CD8-positive, alpha-beta memory T cell (primary cell): ENCODE measurements at regions not wholly inside any gene's neighbourhood (a gene's known extent, or its start where the extent isn't known, plus 50 kb on each side); places are given as distances from the start of the nearest gene placed in this dataset.
"Not testable (repeated sequence)": the region's sequence is repeated elsewhere in the genome, so short reads cannot be mapped to it uniquely, and the experiment has no call there.

Source experiments
- CTCF ChIA-PET: fragments of 350-600 bp; sonication (Branson Sonifier 250); formaldehyde crosslinking; loops from one replicate; lab custom pipeline; 2021; ENCODE audit warnings: antibody characterized with exemption; lab: Charles Lee
- POLR2A ChIA-PET: fragments of 350-600 bp; sonication (Branson Sonifier 250); formaldehyde crosslinking; loops from one replicate; lab custom pipeline; 2021; ENCODE audit warnings: antibody characterized with exemption; lab: Charles Lee
- DNase-seq, 5 donors: peaks; one replicate each; pipeline versions ENCODE4 v3.0.0 to v3.0.0-alpha.2; 2020 to 2022; ENCODE audit warnings: mixed read lengths in 1 of 5
- H3K27ac ChIP-seq: one replicate; pipeline ENCODE4 v1.7.0; 2013; ENCODE audit warnings: low read depth, mild to moderate bottlenecking, low read length, moderate library complexity
- H3K27me3 ChIP-seq: 2 replicates; pipeline ENCODE4 v1.7.0; 2013; ENCODE audit warnings: low read length, mild to moderate bottlenecking; ENCODE audit not compliant: insufficient read depth, poor library complexity, severe bottlenecking
- H3K36me3 ChIP-seq: 2 replicates; pipeline ENCODE4 v1.7.0; 2013; ENCODE audit warnings: mild to moderate bottlenecking, low read length, moderate library complexity; ENCODE audit not compliant: insufficient read depth
- H3K4me1 ChIP-seq: 2 replicates; pipeline ENCODE4 v1.7.0; 2013; ENCODE audit warnings: mild to moderate bottlenecking, low read length, moderate library complexity; ENCODE audit not compliant: insufficient read depth
- H3K4me3 ChIP-seq: 2 replicates; pipeline ENCODE4 v1.7.0; 2013; ENCODE audit warnings: mild to moderate bottlenecking, low read length
- H3K9me3 ChIP-seq: 2 replicates; pipeline ENCODE4 v1.7.0; 2013; ENCODE audit warnings: mild to moderate bottlenecking, low read length
- H3K27ac Mint-ChIP-seq, 8 donors: one replicate each; pipeline ENCODE4 v1.8.0; 2020 to 2021; ENCODE audit warnings: mixed read lengths in 8 of 8, mild to moderate bottlenecking in 6 of 8, inconsistent platforms in 3 of 8, moderate library complexity in 3 of 8
- H3K27me3 Mint-ChIP-seq, 2 donors: one replicate each; pipeline ENCODE4 v1.8.0; 2020 to 2021; ENCODE audit warnings: mixed read lengths in 2 of 2, mild to moderate bottlenecking in 1 of 2, moderate library complexity in 1 of 2
- H3K36me3 Mint-ChIP-seq, 3 donors: one replicate each; pipeline ENCODE4 v1.8.0; 2020 to 2021; ENCODE audit warnings: mixed read lengths in 3 of 3, inconsistent platforms in 1 of 3, mild to moderate bottlenecking in 1 of 3
- H3K4me1 Mint-ChIP-seq, 3 donors: one replicate each; pipeline ENCODE4 v1.8.0; 2020 to 2021; ENCODE audit warnings: mixed read lengths in 3 of 3, inconsistent platforms in 1 of 3, mild to moderate bottlenecking in 1 of 3
- H3K4me3 Mint-ChIP-seq, 7 donors: one replicate each; pipeline ENCODE4 v1.8.0; 2020 to 2021; ENCODE audit warnings: mixed read lengths in 7 of 7, mild to moderate bottlenecking in 6 of 7, moderate library complexity in 4 of 7, inconsistent platforms in 2 of 7
- H3K9me3 Mint-ChIP-seq, 5 donors: one replicate each; pipeline ENCODE4 v1.8.0; 2020 to 2022; ENCODE audit warnings: mixed read lengths in 5 of 5, mild to moderate bottlenecking in 3 of 5, moderate library complexity in 2 of 5, inconsistent platforms in 1 of 5

DNA sequence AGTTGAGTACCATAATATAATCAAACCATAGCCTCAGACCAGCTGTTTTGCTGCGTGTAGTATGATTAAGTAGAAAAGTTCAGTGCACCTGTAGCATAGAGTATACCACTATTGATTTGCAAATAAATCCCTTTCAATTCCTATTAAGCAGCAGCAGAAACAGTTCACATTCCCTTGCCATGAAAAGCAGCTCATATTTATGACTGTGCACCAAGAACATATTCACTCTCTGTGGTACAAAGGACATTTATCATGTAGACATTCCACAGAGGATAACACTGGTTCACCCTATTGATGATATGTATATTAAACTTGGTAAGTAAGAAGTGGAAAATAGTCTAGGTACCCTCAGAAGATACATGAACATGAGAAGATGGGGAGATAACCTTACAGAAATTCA, 1689.1 kb upstream of the CDH6 start:
- no peak for DNase-seq
- H3K4me1 ChIP-seq, result no peaks in the 10 kb centered on the region
- no peaks in the 10 kb centered on the region for H3K9me3 ChIP-seq
- peaks cover 4 to 23% (median 16%) of the 10 kb centered on the region in 5 donors for H3K9me3 Mint-ChIP-seq
- no peaks in the 10 kb centered on the region for H3K27me3 ChIP-seq
- H3K36me3 Mint-ChIP-seq, result no peaks in the 10 kb centered on the region
- H3K4me3 Mint-ChIP-seq, result no peak overlapping the region
- H3K4me3 ChIP-seq, result no peak overlapping the region
- ChIA-PET POLR2A (no interaction called here), CTCF (no interaction called here)
- H3K36me3 ChIP-seq, result no peaks in the 10 kb centered on the region
- H3K27me3 Mint-ChIP-seq, result no peaks in the 10 kb centered on the region
- H3K27ac Mint-ChIP-seq, result no peak overlapping the region
- no peaks in the 10 kb centered on the region for H3K4me1 Mint-ChIP-seq
- no peak overlapping the region for H3K27ac ChIP-seq

DNA sequence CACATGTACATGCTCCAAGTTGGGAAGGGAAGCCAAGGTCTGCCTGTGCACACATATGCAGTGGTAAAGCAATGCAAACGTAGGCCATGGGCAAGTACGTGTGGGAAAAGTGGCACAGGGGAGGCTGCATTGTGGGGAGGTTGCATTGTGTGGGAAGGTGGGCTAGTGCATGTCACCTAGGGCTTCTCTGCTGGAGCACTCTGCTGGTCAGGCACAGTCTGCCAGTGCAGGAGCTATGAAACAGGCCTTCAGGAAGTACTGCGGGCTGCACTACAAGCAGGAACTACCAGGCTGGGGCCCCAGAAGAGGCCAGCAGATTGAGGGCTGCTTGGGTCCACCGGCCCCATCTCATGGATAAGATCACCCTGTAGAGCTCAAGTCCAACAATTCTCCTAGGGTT, 1694.6 kb upstream of the CDH6 start:
- Histone ChIP-seq H3K27me3 (no peaks in the 10 kb centered on the region), H3K4me1 (no peaks in the 10 kb centered on the region), H3K9me3 (no peaks in the 10 kb centered on the region), H3K27ac (no peak overlapping the region), H3K36me3 (no peaks in the 10 kb centered on the region), H3K4me3 (no peak overlapping the region)
- Mint-ChIP-seq H3K4me3 (no peak overlapping the region), H3K4me1 (no peaks in the 10 kb centered on the region), H3K27ac (no peak overlapping the region), H3K9me3 (peaks cover 23 to 44% (median 27%) of the 10 kb centered on the region in 5 donors), H3K36me3 (no peaks in the 10 kb centered on the region), H3K27me3 (no peaks in the 10 kb centered on the region)
- DNase-seq, result no peak
- ChIA-PET POLR2A (no interaction called here), CTCF (no interaction called here)

DNA sequence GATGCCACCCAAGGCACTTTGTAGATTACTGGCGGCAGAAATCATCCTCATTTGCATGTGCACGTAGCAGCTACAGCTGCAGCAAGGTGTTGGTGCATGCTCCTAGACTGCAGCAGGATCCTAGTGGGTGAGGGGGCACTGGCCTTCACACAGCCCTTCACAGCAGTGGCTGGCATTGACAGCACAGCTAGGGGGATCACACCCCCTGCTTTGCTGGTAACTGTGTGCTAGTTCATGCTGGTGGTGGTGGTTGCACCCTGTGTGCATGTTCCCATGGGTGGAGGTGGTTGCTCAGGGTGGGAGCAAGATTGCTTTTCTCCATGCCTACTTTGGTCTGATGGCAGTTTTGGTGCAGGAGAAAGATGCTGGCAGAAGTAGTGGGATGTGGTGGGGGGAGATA, 1695.1 kb upstream of the CDH6 start:
- ChIA-PET CTCF (no interaction called here), POLR2A (no interaction called here)
- no peak for DNase-seq
- no peaks in the 10 kb centered on the region for H3K9me3 ChIP-seq
- no peaks in the 10 kb centered on the region for H3K4me1 Mint-ChIP-seq
- H3K4me3 Mint-ChIP-seq, result no peak overlapping the region
- no peaks in the 10 kb centered on the region for H3K36me3 ChIP-seq
- no peaks in the 10 kb centered on the region for H3K4me1 ChIP-seq
- H3K36me3 Mint-ChIP-seq, result no peaks in the 10 kb centered on the region
- no peak overlapping the region for H3K27ac ChIP-seq
- no peaks in the 10 kb centered on the region for H3K27me3 Mint-ChIP-seq
- H3K27ac Mint-ChIP-seq, result no peak overlapping the region
- no peak overlapping the region for H3K4me3 ChIP-seq
- no peaks in the 10 kb centered on the region for H3K27me3 ChIP-seq
- H3K9me3 Mint-ChIP-seq, result peaks cover 23 to 42% (median 29%) of the 10 kb centered on the region in 5 donors

DNA sequence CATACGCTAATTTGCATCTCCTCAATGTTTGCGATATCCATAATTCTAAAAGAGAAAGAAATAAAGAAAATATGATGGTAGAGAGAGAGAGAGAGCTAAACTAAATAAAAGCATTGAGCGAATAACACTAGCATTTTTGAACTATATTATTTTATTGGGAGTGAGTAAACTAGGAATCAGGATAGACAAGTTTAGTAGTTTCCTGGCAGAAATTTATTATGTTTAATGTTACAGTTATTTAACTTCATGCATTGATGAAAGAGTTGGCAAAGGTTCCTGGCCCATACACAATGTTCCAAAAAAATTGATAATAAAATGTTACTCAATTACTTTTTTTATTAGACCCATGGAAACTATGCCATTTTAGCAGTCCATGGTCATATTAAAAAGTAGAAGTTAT, 1708.2 kb upstream of the CDH6 start:
- H3K4me3 Mint-ChIP-seq, result no peak overlapping the region
- no peaks in the 10 kb centered on the region for H3K4me1 Mint-ChIP-seq
- no peaks in the 10 kb centered on the region for H3K27me3 ChIP-seq
- H3K9me3 ChIP-seq, result no peaks in the 10 kb centered on the region
- no peak overlapping the region for H3K27ac Mint-ChIP-seq
- no peak for DNase-seq
- no peaks in the 10 kb centered on the region for H3K4me1 ChIP-seq
- H3K36me3 ChIP-seq, result no peaks in the 10 kb centered on the region
- H3K27me3 Mint-ChIP-seq, result no peaks in the 10 kb centered on the region
- H3K27ac ChIP-seq, result no peak overlapping the region
- CTCF ChIA-PET, result no interaction called here
- no peak overlapping the region for H3K4me3 ChIP-seq
- no peaks in the 10 kb centered on the region for H3K36me3 Mint-ChIP-seq
- POLR2A ChIA-PET, result no interaction called here
- peaks cover 6 to 26% (median 10%) of the 10 kb centered on the region in 5 donors for H3K9me3 Mint-ChIP-seq

DNA sequence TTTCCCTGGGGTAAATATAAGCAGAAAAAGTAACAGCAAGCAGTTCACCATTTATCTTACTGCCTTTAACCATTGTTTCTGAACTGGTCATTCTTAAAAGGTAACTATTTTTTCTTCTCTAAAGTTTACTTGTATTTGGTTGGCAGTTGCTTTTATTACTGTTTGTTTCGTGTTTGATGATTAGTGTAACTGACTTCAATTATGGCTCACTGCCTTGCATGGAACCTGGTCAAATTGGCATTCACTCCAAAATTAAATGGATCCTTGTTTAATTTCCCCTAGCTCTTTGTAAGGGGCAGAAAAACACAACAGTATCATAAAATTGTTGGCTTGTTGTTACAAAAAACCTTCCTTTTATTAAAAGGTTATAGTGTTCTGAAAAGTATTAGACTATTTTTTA, 1723.9 kb upstream of the CDH6 start:
- CTCF ChIA-PET, result no interaction called here
- peaks cover 4 to 31% (median 12%) of the 10 kb centered on the region in 5 donors for H3K9me3 Mint-ChIP-seq
- Histone ChIP-seq H3K9me3 (no peaks in the 10 kb centered on the region), H3K4me3 (no peak overlapping the region), H3K27me3 (no peaks in the 10 kb centered on the region), H3K27ac (no peak overlapping the region), H3K4me1 (no peaks in the 10 kb centered on the region), H3K36me3 (no peaks in the 10 kb centered on the region)
- H3K36me3 Mint-ChIP-seq, result no peaks in the 10 kb centered on the region
- H3K27ac Mint-ChIP-seq, result no peak overlapping the region
- POLR2A ChIA-PET, result no interaction called here
- no peak for DNase-seq
- no peaks in the 10 kb centered on the region for H3K27me3 Mint-ChIP-seq
- no peaks in the 10 kb centered on the region for H3K4me1 Mint-ChIP-seq
- H3K4me3 Mint-ChIP-seq, result no peak overlapping the region

DNA sequence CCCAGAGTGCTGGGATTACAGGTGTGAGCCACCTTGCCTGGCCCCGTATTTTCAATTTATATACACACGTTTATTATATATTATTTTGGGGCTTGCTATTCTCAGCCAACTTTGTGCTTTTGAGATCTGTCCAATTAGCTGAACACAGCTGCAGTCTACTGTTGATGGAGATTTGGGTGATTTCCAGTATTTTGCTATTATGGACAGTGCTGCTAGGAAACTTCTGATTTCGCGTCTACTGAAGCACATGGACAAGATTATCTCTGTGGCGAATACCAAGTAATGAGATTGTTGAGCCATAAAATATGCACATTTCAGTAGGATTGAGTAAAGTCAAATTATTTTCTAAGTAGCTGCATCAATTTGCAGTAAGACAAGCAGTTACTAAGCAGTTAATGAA, 1731.2 kb upstream of the CDH6 start:
- no peaks in the 10 kb centered on the region for H3K9me3 ChIP-seq
- H3K27ac ChIP-seq, result no peak overlapping the region
- H3K27me3 Mint-ChIP-seq, result no peaks in the 10 kb centered on the region
- no peaks in the 10 kb centered on the region for H3K27me3 ChIP-seq
- no peak overlapping the region for H3K27ac Mint-ChIP-seq
- H3K36me3 ChIP-seq, result no peaks in the 10 kb centered on the region
- no peak overlapping the region for H3K4me3 ChIP-seq
- H3K36me3 Mint-ChIP-seq, result no peaks in the 10 kb centered on the region
- H3K4me1 Mint-ChIP-seq, result no peaks in the 10 kb centered on the region
- POLR2A ChIA-PET, result no interaction called here
- DNase-seq, result no peak
- H3K4me3 Mint-ChIP-seq, result no peak overlapping the region
- peaks cover under 1 to 9% (median 2%) of the 10 kb centered on the region in 5 donors for H3K9me3 Mint-ChIP-seq
- CTCF ChIA-PET, result no interaction called here
- H3K4me1 ChIP-seq, result no peaks in the 10 kb centered on the region

DNA sequence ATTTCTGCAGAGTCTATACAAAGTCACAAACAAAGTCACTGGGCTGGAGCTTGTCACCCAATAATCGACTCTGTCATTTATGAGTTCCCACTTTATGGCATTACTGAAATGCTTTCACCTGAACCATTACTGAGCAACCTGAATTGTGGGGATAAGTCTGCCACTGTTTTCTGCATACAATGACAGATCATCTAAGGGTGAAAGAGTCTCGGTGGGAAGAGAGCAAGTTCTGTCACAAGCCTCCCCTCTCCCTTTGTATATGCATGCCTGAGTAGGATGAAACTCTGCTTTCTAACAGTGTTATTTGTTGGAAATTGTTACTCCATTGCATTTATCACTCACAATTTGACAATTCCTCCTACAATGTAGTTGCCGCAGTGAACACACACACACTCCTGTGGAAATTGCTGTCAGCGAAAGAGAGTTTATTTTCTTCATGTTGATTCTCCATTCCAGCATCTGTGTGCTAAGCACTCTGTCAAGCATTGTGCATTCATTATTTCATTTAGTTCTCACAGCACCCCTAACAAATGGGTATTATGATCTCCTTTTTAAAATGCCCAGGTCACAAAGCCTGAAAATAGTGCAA, 1732.4 kb upstream of the CDH6 start:
- peaks cover 0 to 8% (median 3%) of the 10 kb centered on the region in 5 donors for H3K9me3 Mint-ChIP-seq
- ChIA-PET POLR2A (no interaction called here), CTCF (no interaction called here)
- H3K4me3 Mint-ChIP-seq, result no peak overlapping the region
- no peaks in the 10 kb centered on the region for H3K9me3 ChIP-seq
- H3K36me3 ChIP-seq, result no peaks in the 10 kb centered on the region
- no peak for DNase-seq
- H3K4me1 ChIP-seq, result no peaks in the 10 kb centered on the region
- no peaks in the 10 kb centered on the region for H3K27me3 ChIP-seq
- no peak overlapping the region for H3K4me3 ChIP-seq
- no peaks in the 10 kb centered on the region for H3K27me3 Mint-ChIP-seq
- no peak overlapping the region for H3K27ac ChIP-seq
- no peaks in the 10 kb centered on the region for H3K36me3 Mint-ChIP-seq
- H3K27ac Mint-ChIP-seq, result no peak overlapping the region
- no peaks in the 10 kb centered on the region for H3K4me1 Mint-ChIP-seq

DNA sequence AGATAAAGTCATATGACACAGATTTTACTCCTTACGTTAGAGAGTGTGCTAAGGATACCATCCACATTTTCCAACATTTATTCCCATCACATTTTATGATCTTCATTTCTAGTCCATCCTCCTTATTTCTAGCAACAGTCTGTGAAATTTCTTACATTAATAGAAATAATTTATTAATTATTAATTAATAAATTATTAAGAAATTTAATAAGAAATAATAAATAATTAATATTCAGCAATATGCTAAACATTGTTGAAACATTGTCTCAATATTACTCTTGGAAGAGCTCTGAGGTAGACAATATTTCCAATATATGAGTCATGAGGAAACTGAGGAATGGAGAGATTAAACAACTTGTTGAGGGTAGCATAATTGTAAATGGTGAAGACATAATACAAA, 1742.5 kb upstream of the CDH6 start:
- H3K36me3 ChIP-seq, H3K36me3 Mint-ChIP-seq, H3K27me3 ChIP-seq, H3K27ac ChIP-seq, H3K4me3 ChIP-seq, DNase-seq, H3K4me1 ChIP-seq, H3K9me3 ChIP-seq, H3K27me3 Mint-ChIP-seq, POLR2A ChIA-PET, H3K4me1 Mint-ChIP-seq, H3K27ac Mint-ChIP-seq, H3K4me3 Mint-ChIP-seq, CTCF ChIA-PET: not testable (repeated sequence)
- H3K9me3 Mint-ChIP-seq, result peaks cover 4 to 35% (median 8%) of the 10 kb centered on the region in 5 donors

DNA sequence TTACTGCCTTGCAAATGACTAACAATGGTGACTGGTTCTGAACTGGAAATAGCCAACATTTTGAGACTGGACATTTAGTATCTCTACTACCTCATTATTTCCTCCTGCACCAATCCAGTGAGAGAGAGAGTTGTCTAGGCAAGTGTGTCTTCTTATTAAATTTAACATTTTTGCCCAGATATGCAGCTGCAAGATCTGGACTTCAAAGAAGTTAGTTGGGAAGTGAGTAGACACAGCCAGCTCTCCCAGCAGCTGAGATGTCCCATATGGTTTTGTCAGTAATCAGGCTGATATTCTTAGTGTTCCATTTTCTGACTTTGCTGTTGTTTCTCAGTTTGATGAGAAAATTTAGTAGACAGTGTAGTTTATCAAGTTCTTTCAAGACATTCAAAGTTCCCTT, 1778.8 kb upstream of the CDH6 start:
- Histone ChIP-seq H3K36me3 (no peaks in the 10 kb centered on the region), H3K27me3 (no peaks in the 10 kb centered on the region), H3K4me3 (no peak overlapping the region), H3K9me3 (no peaks in the 10 kb centered on the region), H3K4me1 (no peaks in the 10 kb centered on the region), H3K27ac (no peak overlapping the region)
- H3K4me1 Mint-ChIP-seq, result no peaks in the 10 kb centered on the region
- CTCF ChIA-PET, result no interaction called here
- POLR2A ChIA-PET, result no interaction called here
- DNase-seq, result no peak
- no peak overlapping the region for H3K4me3 Mint-ChIP-seq
- no peaks in the 10 kb centered on the region for H3K36me3 Mint-ChIP-seq
- H3K27me3 Mint-ChIP-seq, result no peaks in the 10 kb centered on the region
- peaks cover 1 to 33% (median 7%) of the 10 kb centered on the region in 5 donors for H3K9me3 Mint-ChIP-seq
- no peak overlapping the region for H3K27ac Mint-ChIP-seq
